Kasumi-1 (cell line): ENCODE measurements at regions not wholly inside any gene's neighbourhood (a gene's known extent, or its start where the extent isn't known, plus 50 kb on each side); places are given as distances from the start of the nearest gene placed in this dataset.

Experiments
- DNase-seq, 2 experiments: peaks; one replicate each; lab custom pipeline; 2025; lab: John Stamatoyannopoulos, UW

DNA sequence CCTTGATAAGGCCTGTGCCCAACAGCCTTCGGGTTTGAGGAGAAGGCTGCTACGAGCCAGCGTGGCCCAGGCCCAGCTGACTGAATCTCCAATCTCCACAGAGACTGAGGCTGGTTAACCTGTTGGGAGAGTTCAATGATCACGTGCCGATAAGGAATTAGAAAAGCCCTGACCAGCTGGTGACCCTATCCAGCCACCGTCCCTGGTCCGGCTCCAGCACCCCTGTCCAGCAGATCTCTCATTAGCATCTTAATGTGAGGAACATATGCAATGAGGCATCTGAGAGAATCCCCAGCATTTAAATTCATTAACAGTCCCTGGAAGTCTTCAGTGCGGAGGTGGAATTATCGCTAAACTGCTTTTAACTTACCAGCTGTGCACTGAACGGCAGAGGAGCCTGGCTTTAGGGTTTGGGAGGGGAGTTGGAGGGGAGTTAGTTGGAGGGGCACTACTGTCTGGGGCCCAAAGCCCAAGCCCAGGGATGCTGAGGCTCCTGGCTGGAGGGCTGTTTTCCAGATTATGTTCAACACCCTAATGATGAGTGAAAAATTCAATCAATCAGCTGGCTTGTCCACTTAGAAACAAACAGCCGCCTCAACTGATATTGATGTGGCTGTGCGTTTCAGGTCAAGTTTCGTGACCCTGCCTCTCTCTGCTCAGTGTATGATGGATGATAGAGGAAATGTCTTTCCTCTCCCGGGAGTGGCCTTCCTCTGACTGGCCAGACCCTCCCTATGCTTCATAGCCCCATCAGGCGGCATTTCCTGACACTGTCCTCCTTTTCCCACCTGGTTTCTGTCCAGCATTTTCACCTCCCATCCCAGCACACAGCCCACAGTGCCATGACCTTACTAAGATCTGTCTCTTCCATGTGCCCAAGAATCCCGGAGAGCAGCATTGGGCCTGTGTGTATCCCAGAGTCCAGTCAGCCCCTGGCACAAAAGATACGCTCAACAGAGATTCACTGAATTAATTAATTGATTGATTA, 184.5 kb downstream of the CCT6B start:
- no peak for DNase-seq

GRCh38 chr17:34773036-34773435, 188.2 kb downstream of the CCT6B start:
- DNase-seq, result no peak

DNA sequence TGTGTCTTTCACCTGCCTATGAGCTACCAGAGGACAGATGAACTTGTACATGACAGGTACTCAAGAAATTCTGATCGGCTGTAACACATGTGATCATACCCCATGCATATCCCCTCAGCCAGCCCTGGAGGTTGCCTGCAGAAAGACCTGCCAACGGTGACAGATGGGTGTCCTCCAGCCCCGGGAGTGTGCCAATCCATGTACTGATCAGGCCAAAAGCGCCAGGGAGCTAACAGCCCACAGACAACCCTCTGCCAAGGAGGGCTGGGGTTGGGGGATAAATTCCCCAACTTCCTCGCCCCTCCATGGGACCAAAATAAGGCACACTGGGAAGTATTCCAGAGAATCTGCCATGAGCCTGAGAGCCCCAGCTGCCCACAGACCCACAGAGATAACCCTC, 189.4 kb downstream of the CCT6B start:
- DNase-seq, result no peak

DNA sequence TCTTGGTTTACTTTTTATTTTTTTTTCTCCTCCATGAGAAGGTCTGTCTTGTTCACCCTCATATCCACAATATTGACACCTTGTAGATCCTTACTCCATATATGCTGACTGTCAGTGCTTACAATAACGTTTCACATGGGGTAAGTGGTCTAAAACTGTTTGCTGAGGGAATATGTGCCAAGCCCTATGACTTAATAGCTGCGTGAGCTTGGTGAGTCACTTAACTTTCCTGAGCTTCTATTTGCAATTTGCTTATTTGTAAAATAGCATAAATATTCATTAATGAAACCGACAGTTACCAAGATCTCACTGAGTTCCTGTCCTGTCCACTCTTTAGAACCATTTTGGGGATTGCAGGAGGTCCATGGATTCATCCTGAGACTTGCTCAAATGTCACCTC, 190.7 kb downstream of the CCT6B start:
- no peak for DNase-seq

- DNase-seq, result no peak
These were observed 190.5 kb downstream of the TMEM132E start for GRCh38 chr17:34769899-34770298.

DNA sequence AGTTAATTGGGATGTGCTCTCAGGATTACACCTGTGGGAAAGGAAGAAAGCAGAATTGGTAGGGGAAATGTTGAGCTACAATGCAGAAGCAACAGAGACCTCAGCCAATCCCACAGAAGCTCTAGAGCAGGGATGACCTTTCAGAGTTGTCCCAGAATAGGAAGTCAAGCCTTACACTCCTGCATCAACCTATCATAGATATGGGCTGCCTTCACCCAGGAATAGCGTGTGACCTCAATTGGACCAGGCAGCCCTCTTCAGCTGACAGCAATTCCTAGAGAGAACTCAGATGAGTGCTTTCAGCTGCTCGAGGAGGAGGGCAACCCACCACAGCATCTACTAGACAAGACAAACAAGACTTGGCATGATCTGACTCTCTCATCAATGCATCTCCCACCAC, 189.7 kb downstream of the TMEM132E start:
- no peak for DNase-seq

DNA sequence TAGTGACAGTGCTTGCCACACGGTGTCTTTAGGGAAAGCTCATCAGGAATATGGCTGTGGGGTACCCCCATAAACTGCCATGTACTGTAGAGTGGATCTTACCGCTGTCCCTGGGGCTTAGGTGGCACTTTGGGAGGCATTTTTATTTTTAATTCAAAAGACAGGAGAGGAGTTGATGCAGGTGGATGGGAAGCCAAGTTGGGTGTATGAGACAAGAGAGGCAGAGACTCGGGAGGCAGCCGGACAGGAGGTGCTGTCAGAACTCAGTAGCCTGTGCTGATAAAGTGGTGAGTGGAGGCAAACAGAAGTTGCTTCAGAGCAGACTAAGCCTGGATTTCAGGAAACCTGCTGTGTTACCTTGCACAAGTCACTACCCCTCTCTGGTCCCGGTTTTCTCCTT, 185.9 kb downstream of the TMEM132E start:
- no peak for DNase-seq

GRCh38 chr17:34764716-34765115, 185.3 kb downstream of the TMEM132E start:
- DNase-seq, result no peak

DNA sequence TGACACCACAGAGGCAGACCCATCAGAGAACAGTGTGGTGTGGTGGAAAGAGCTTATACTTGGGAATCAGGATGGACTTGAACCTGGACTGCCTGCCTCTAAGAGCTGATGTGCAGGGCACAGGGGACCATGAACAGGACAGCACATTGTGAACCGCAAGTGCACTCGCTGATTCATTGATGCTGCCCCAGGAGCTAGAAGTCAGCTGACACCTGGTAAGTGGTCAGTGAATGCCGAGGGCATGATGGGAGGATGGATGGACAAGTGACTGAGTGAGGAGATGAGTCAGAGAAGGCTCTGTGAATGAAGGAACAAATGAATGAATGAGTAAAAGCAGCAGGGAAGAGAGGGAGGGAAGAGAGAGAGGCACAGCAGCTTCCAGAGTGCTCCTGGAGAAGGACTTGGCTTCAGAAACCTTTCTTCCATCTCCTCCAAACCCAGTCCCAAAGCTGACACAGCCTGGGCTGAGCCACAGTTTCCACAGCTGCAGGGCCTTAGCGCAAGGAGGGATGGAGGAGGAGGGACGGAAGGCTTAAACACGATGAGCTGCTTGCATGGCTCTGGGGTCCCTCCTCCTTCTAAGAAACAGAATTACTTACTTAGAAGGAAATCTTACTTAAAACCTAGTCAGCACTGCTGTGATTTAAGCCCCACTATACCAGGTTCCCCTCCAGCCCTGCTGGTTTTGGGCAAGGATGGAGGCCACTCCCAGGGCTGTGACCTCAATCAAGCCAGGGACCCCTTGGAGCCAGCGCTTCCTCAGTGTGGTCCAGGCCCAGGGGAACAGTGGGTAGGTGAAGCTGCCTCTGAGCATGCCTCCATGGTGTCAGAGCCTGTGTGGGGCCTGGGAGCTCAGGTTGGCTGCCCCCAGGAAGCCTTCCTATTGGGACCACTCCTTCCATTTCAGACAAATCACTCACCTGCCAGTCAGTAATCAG, 184.6 kb downstream of the TMEM132E start:
- no peak for DNase-seq

DNA sequence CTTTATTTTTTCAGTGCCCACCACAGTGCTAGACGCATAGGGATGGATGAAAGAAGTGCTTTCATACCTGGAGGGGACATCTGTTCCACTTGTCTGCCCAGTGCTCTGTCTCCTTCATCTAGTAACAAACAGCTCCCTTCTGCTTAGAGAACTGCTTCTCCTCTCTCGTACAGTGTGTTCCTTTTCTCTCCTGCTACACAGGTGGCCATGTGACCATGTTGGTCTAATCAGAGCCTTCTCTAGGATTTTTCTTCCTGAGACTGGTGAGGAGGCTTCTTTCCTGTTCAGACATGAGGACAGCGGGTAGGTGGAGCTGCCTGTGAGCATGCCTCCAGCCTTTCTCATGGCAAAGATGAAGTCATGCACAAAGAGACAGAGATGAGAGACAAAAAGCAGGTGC, 182.7 kb downstream of the TMEM132E start:
- no peak for DNase-seq

DNA sequence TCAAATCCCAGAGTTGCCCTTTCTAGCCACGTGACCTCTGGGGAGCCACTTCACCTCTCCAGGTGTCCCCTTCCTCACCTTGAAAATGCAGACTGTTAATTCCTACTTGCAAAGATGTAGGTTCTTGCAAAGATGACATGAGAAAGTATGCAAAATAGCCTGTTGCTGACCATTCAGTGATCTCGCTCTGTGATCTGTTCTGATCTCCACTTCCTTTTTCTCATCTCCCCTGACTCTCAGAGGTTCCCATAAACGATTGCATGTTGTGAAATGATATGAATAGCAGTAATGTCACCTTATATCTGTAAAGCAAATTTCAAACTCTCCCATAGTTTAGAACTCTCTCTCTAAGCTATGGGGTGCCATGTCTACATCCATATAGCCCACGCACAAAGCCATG, 182.3 kb downstream of the TMEM132E start:
- no peak for DNase-seq

GRCh38 chr17:34760931-34761495, 181.6 kb downstream of the TMEM132E start:
- DNase-seq, result no peak

GRCh38 chr17:34758718-34759117, 179.3 kb downstream of the TMEM132E start:
- DNase-seq, result no peak

- DNase-seq, result no peak
These were observed 178.9 kb downstream of the TMEM132E start for GRCh38 chr17:34758316-34758715.

DNA sequence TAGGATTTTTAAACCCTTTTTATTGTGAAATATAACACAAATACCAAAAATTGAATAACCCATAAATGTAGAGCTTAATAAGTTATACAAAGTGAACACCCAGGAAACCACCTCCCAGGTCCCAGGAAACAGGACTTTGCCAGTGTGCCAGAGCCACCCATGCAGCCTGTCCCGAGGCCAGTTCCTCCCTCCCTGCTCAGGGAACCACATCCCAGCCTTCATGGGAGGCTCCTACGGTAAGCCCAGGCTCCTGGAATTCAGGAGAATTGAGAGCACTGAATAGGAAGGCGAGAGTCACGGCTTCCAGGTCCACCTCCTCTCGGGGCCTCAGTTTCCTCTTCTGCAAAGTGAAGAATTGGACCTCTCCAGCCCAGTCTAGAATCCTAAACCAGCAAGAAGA, 178.2 kb downstream of the TMEM132E start:
- no peak for DNase-seq

DNA sequence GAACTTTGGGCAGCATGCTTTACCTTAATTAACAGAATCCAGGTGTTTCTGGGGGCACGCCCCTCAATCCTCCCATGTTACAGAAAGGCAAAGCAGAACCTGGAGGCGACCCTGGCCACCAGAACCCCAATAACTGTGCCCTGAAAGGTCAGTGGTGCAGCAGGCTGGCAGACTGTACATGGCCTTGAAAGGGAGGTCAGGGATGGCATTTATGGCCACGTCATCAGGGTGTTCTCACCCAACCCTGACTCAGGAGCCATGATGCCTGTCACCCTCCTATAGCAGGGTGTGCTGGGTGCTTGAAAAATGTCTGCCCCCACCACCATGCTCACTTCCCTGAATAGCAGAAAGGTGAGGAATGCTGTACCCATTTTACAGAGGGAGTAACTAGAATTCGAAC, 177.7 kb downstream of the TMEM132E start:
- DNase-seq, result no peak

DNA sequence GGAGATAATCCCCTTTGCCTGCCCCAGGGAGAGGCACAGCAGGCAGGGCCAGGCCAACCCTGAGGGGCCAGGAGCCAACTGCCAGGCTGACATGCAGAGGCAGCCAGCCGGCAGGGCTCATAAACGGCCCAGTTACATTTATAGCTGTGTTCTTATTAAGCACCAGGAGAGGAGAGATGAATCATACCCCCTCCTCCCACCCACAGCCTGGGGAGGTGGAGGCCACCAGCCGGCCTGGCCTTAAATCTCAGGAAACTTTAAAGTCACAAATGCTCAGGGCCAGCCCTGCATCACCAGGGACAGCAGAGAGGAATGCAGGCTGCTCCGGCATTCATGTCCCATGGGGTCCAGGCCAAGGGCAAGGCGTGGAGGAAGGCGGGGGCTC, 177.2 kb downstream of the TMEM132E start:
- no peak for DNase-seq

- DNase-seq, result no peak
These were observed 176.7 kb downstream of the TMEM132E start for GRCh38 chr17:34755981-34756636.

- no peak for DNase-seq
These were observed 176.0 kb downstream of the TMEM132E start for GRCh38 chr17:34755371-34755770.

- no peak for DNase-seq
These were observed 170.6 kb downstream of the TMEM132E start for GRCh38 chr17:34750004-34750403.

DNA sequence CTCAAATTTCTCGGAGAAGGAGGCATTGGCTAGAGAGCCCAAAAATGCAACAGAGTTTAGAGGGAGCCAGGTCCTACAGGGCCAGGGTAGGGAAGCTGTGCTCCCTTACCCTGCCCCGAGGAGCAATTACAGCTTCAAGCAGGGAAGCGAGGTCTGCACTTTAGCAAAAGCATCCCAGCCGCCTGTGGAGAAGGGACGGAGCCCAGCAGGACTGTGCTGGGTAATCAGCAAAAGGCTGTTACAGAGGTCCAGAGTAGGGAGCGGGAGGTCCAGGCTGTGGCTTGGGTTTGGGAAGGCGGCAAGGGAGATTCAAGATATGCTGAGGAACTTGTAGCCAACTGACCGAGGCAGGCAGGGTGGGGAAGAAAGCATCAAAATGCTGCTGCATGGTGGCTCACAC, 162.6 kb downstream of the TMEM132E start:
- DNase-seq, result no peak
